ENCODE measurements at regions not wholly inside any gene's neighbourhood (a gene's known extent, or its start where the extent isn't known, plus 50 kb on each side); places are given as distances from the start of the nearest gene placed in this dataset.

DNA sequence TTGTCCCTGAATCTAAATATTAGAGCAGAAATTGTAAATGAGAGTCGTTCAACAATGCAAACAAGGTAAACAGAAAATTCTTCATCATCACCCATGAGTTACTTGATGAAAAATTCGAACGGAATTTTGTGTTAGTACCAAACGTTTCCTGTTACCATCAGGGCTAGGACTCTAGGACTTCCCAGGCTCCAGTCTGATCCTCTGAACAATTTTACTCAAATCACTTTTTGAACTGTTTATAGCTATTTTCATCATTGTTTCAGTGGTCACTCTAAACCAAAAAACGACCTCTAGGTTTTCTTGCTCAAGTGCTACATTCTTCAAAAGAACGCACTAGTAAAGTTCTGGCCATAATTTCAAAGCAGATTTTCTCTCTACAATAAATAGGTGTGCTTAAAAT is 273.3 kb downstream of the MREG start:
- no peak overlapping the region for H2BK120ac ChIP-seq (ENCODE audit: low read depth, low read length)
- no CpG with 5 or more reads among the region's 6 CpGs for WGBS (ENCODE audit: extremely low coverage, insufficient coverage, low lambda C conversion rate)

DNA sequence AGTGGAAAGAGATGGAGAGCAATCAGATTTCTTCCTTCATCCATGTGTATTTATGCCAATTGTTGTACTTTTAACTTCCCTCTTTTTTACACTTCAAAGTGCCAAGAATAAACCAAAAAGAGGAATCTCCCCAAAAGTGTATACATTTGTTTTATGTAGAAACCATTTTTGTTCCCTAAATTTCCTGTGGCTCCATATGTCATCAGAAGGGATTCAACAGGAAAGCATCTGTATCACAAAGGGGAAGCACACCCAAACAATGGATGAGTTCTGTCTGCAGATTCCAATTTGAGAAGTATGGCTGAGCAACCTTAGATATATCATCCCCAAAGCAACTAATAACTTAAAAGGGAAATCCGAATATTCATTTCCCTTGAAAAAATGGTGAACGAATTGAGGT is 275.0 kb downstream of the MREG start:
- Histone ChIP-seq H3K27me3 (ENCODE audit: insufficient read depth, low read length, poor library complexity) (no peaks in the 10 kb centered on the region), H4K5ac (ENCODE audit: low read length) (no peak overlapping the region), H2BK120ac (ENCODE audit: low read depth, low read length) (no peak overlapping the region), H3K56ac (ENCODE audit: low read length) (no peak overlapping the region), H2AK5ac (ENCODE audit: low read length) (no peak overlapping the region), H3K4me1 (ENCODE audit: control insufficient read depth, low read depth, low read length) (no peaks in the 10 kb centered on the region), H2BK15ac (replicated peaks; ENCODE audit: low read depth) (no peak overlapping the region), H4K8ac (ENCODE audit: low read depth, low read length) (no peak overlapping the region), H3K23ac (ENCODE audit: low read length) (no peak overlapping the region), H3K27ac (ENCODE audit: low read depth, low read length) (no peak overlapping the region), H3K4me3 (ENCODE audit: low read length) (no peak overlapping the region), H3K36me3 (ENCODE audit: control insufficient read depth, insufficient read depth, low read length) (no peaks in the 10 kb centered on the region), H3K79me2 (ENCODE audit: control insufficient read depth, insufficient read depth, low read length) (no peaks in the 10 kb centered on the region), H3K18ac (ENCODE audit: low read length) (no peak overlapping the region), H3K79me1 (ENCODE audit: low read length) (no peaks in the 10 kb centered on the region), H3K4ac (ENCODE audit: low read depth, low read length) (no peak overlapping the region), H2BK5ac (ENCODE audit: low read length) (no peak overlapping the region), H3K9ac (ENCODE audit: low read length) (no peak overlapping the region), H3K4me2 (ENCODE audit: low read length) (no peak overlapping the region)
- no peak for DNase-seq
- WGBS (ENCODE audit: extremely low coverage, insufficient coverage, low lambda C conversion rate), result no CpG with 5 or more reads among the region's 2 CpGs

More for the DNA sequence above, 273.3 kb downstream of the MREG start:
- H2AK5ac ChIP-seq (ENCODE audit: low read length), result no peak overlapping the region
- no peaks in the 10 kb centered on the region for H3K79me1 ChIP-seq (ENCODE audit: low read length)
- no peaks in the 10 kb centered on the region for H3K4me1 ChIP-seq (ENCODE audit: control insufficient read depth, low read depth, low read length)
- no peak overlapping the region for H3K23ac ChIP-seq (ENCODE audit: low read length)
- no peak overlapping the region for H3K4me2 ChIP-seq (ENCODE audit: low read length)
- peak overlapping the region; percentile 38 for H3K27ac ChIP-seq (ENCODE audit: low read depth, low read length)
- no peak overlapping the region for H4K5ac ChIP-seq (ENCODE audit: low read length)
- H3K18ac ChIP-seq (ENCODE audit: low read length), result no peak overlapping the region
- no peak overlapping the region for H3K9ac ChIP-seq (ENCODE audit: low read length)
- no peak overlapping the region for H3K56ac ChIP-seq (ENCODE audit: low read length)
- H3K4ac ChIP-seq (ENCODE audit: low read depth, low read length), result no peak overlapping the region
- H2BK15ac ChIP-seq (replicated peaks; ENCODE audit: low read depth), result no peak overlapping the region
- DNase-seq, result no peak
- no peak overlapping the region for H4K8ac ChIP-seq (ENCODE audit: low read depth, low read length)
- H3K79me2 ChIP-seq (ENCODE audit: control insufficient read depth, insufficient read depth, low read length), result no peaks in the 10 kb centered on the region
- H3K27me3 ChIP-seq (ENCODE audit: insufficient read depth, low read length, poor library complexity), result no peaks in the 10 kb centered on the region
- H3K4me3 ChIP-seq (ENCODE audit: low read length), result no peak overlapping the region
- H3K36me3 ChIP-seq (ENCODE audit: control insufficient read depth, insufficient read depth, low read length), result no peaks in the 10 kb centered on the region
- H2BK5ac ChIP-seq (ENCODE audit: low read length), result no peak overlapping the region

DNA sequence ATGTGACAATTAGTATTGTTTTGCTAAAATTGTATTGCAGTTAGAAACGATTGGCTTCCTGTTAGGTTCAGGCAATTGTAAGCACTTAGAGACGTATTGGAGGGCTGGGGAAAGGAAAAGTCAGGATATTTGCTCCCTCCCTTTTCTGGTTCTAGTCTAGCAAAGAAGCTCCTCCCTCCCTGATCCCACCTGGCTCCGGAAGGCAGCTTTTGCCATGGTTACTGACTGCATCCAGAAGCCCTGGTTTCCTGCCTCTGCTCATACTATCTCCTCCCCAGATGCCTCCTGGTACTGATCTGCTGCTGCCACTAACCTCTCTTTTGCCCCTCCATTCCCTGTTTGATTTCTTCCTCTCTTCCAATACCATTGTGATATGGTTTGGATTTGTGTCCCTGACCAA is 275.9 kb downstream of the MREG start:
- H3K79me2 ChIP-seq (ENCODE audit: control insufficient read depth, insufficient read depth, low read length), result no peaks in the 10 kb centered on the region
- H3K4ac ChIP-seq (ENCODE audit: low read depth, low read length), result peak overlapping the region; percentile 36
- H2BK15ac ChIP-seq (replicated peaks; ENCODE audit: low read depth), result no peak overlapping the region
- no peaks in the 10 kb centered on the region for H3K27me3 ChIP-seq (ENCODE audit: insufficient read depth, low read length, poor library complexity)
- DNase-seq, result peak; percentile 90
- H4K5ac ChIP-seq (ENCODE audit: low read length), result no peak overlapping the region
- H2BK120ac ChIP-seq (ENCODE audit: low read depth, low read length), result no peak overlapping the region
- H3K27ac ChIP-seq (ENCODE audit: low read depth, low read length), result no peak overlapping the region
- no peak overlapping the region for H2AK5ac ChIP-seq (ENCODE audit: low read length)
- no peaks in the 10 kb centered on the region for H3K36me3 ChIP-seq (ENCODE audit: control insufficient read depth, insufficient read depth, low read length)
- H3K23ac ChIP-seq (ENCODE audit: low read length), result no peak overlapping the region
- no peak overlapping the region for H3K4me2 ChIP-seq (ENCODE audit: low read length)
- H3K18ac ChIP-seq (ENCODE audit: low read length), result peak overlapping the region; percentile 45
- H2BK5ac ChIP-seq (ENCODE audit: low read length), result no peak overlapping the region
- whole genome bisulfite sequencing (ENCODE audit: extremely low coverage, insufficient coverage, low lambda C conversion rate), result no CpG with 5 or more reads among the region's 3 CpGs
- H4K8ac ChIP-seq (ENCODE audit: low read depth, low read length), result no peak overlapping the region
- H3K4me3 ChIP-seq (ENCODE audit: low read length), result no peak overlapping the region
- H3K79me1 ChIP-seq (ENCODE audit: low read length), result no peaks in the 10 kb centered on the region
- H3K56ac ChIP-seq (ENCODE audit: low read length), result no peak overlapping the region
- H3K4me1 ChIP-seq (ENCODE audit: control insufficient read depth, low read depth, low read length), result no peaks in the 10 kb centered on the region
- no peak overlapping the region for H3K9ac ChIP-seq (ENCODE audit: low read length)

DNA sequence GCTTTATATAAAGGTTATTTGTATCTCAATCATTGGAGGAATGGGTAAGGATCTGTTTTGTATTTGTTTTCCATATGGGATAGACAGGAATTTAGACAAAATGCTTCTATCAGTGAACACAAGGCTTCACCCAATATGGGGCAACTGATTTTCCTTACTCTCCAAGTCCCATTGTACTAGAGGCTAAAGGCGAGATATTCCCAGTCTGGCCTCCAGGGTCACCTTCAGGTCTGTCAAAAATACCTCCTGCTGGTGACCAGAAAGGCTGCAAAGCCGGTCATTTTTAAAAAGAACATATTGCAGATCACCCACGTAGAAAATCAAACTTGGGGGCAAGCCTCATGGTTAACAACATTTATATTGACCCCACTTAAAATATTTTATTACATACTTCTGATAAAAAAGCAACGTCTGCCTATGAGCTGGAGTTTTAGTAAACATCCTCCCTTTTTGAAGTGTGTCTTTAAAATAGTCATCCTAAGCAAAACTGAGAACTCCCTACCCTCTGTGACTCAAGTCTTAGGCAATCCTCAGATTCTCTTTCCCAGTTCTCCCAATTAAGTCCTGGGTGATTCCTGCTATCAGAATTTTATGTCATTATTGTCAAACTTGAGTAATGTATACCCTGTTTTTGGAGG is 276.6 kb downstream of the MREG start:
- Histone ChIP-seq H4K5ac (ENCODE audit: low read length) (no peak overlapping the region), H3K36me3 (ENCODE audit: control insufficient read depth, insufficient read depth, low read length) (no peaks in the 10 kb centered on the region), H3K79me2 (ENCODE audit: control insufficient read depth, insufficient read depth, low read length) (no peaks in the 10 kb centered on the region), H2AK5ac (ENCODE audit: low read length) (no peak overlapping the region), H3K27me3 (ENCODE audit: insufficient read depth, low read length, poor library complexity) (no peaks in the 10 kb centered on the region), H2BK120ac (ENCODE audit: low read depth, low read length) (no peak overlapping the region), H4K8ac (ENCODE audit: low read depth, low read length) (no peak overlapping the region), H3K9ac (ENCODE audit: low read length) (no peak overlapping the region), H3K18ac (ENCODE audit: low read length) (no peak overlapping the region), H3K56ac (ENCODE audit: low read length) (no peak overlapping the region), H3K27ac (ENCODE audit: low read depth, low read length) (no peak overlapping the region), H3K4me1 (ENCODE audit: control insufficient read depth, low read depth, low read length) (no peaks in the 10 kb centered on the region), H3K4ac (ENCODE audit: low read depth, low read length) (no peak overlapping the region), H3K4me2 (ENCODE audit: low read length) (no peak overlapping the region), H2BK15ac (replicated peaks; ENCODE audit: low read depth) (no peak overlapping the region), H3K79me1 (ENCODE audit: low read length) (no peaks in the 10 kb centered on the region), H3K23ac (ENCODE audit: low read length) (no peak overlapping the region), H3K4me3 (ENCODE audit: low read length) (no peak overlapping the region), H2BK5ac (ENCODE audit: low read length) (no peak overlapping the region)
- WGBS (ENCODE audit: extremely low coverage, insufficient coverage, low lambda C conversion rate), result no CpG with 5 or more reads among the region's 4 CpGs
- DNase-seq, result peak; percentile 86

DNA sequence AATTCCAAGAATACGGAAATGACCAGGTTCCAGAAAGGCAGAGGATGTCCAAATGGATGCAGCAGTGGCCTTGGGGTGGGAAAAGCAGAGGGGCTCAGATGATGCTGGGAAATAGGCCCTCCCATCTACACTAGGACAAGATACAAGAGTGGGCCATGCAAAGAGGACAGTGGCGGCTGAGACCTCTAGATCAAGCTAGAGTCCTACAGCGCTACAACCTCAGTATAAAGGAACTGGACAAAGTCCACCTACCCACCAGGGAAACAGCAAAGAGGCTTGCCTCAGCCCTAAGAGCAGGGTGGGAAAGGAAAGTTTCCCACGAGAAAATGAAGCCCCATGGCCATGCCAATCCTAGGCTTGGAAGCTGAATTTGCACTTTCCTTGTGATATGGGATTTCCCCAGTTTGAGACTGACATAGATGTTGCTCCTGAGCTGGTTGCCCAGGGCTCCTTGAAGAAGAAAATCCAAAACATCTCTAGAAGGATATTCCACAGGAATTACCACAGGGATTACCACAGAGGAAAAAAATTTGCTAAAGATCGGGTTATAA is 282.2 kb downstream of the MREG start:
- Histone ChIP-seq H2BK15ac (replicated peaks; ENCODE audit: low read depth) (no peak overlapping the region), H3K27me3 (ENCODE audit: insufficient read depth, low read length, poor library complexity) (no peaks in the 10 kb centered on the region), H3K27ac (ENCODE audit: low read depth, low read length) (no peak overlapping the region), H3K4me1 (ENCODE audit: control insufficient read depth, low read depth, low read length) (peaks cover 9% of the 10 kb centered on the region), H4K8ac (ENCODE audit: low read depth, low read length) (no peak overlapping the region), H3K9ac (ENCODE audit: low read length) (no peak overlapping the region), H3K79me1 (ENCODE audit: low read length) (no peaks in the 10 kb centered on the region), H3K36me3 (ENCODE audit: control insufficient read depth, insufficient read depth, low read length) (no peaks in the 10 kb centered on the region), H3K4me2 (ENCODE audit: low read length) (no peak overlapping the region), H4K5ac (ENCODE audit: low read length) (no peak overlapping the region), H3K4me3 (ENCODE audit: low read length) (no peak overlapping the region), H3K79me2 (ENCODE audit: control insufficient read depth, insufficient read depth, low read length) (no peaks in the 10 kb centered on the region), H3K18ac (ENCODE audit: low read length) (no peak overlapping the region), H2BK5ac (ENCODE audit: low read length) (peak overlapping the region; percentile 40), H3K4ac (ENCODE audit: low read depth, low read length) (no peak overlapping the region), H2BK120ac (ENCODE audit: low read depth, low read length) (no peak overlapping the region), H2AK5ac (ENCODE audit: low read length) (peak overlapping the region; percentile 7), H3K23ac (ENCODE audit: low read length) (no peak overlapping the region), H3K56ac (ENCODE audit: low read length) (no peak overlapping the region)
- no peak for DNase-seq
- WGBS (ENCODE audit: extremely low coverage, insufficient coverage, low lambda C conversion rate), result no CpG with 5 or more reads among the region's 5 CpGs
